ENCODE measurements at regions not wholly inside any gene's neighbourhood (a gene's known extent, or its start where the extent isn't known, plus 50 kb on each side); places are given as distances from the start of the nearest gene placed in this dataset.
"Not testable (repeated sequence)": the region's sequence is repeated elsewhere in the genome, so short reads cannot be mapped to it uniquely, and the experiment has no call there.

DNA sequence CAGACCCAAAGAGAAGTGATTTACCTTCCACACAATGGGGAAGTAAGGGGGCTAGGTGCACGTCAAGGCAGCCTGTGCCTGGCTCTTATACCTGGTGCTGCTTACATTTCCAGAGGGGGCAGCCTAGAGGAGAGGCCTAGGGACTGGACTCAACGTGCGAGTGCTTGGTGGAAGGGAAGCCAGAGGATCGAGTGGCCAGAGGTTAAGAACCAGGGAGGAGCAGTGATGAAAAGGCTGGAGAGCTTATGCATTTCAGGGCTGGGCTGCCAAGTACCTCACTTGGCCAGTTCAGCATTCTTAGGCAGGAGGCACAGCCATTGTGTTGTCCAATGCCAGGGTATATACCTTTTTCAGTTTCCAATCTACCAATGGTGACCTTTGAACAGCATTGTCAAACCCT is 77.4 kb downstream of the LAT start:
- not testable (repeated sequence) for DNase-seq

DNA sequence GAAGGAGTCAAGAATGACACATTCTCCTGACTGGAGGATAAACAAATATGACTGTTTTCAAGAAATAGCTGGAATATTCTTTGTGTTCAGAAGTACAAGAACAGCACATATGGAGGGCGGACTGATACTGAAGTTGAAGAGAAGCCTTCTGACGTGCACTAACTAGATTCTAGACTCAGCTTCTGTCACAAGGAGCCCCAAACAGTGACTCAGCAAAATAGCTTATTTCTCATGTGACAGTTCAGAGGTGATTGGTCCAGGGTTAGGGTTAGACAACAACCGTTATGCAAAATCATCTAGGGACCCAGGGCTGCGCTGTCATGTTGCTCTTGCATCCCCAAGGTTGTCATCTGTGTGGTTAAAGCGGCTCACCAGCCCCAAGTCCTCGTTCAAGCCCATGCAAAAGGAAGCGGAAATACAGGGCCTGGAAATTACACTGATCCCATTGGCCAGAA is 76.6 kb downstream of the LAT start:
- not testable (repeated sequence) for DNase-seq

DNA sequence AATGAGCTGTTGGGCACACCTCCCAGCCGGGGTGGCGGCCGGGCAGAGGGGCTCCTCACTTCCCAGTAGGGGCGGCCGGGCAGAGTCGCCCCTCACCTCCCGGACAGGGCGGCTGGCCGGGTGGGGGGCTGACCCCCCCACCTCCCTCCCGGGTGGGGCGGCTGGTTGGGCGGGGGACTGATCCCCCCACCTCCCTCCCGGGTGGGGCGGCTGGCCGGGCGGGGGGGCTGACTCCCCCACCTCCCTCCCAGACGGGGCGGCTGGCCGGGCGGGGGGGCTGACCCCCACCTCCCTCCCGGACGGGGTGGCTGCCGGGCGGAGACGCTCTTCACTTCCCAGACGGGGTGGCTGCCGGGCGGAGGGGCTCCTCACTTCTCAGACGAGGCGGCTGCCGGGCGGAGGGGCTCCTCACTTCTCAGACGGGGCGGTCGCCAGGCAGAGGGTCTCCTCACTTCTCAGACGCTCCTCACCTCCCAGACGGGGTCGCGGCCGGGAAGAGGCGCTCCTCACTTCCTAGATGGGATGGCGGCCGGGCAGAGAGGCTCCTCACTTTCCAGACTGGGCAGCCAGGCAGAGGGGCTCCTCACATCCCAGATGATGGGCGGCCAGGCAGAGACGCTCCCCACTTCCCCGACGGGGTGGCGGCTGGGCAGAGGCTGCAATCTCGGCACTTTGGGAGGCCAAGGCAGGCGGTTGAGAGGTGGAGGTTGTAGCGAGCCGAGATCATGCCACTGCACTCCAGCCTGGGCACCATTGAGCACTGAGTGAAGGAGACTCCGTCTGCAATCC is 75.4 kb downstream of the LAT start:
- DNase-seq, result not testable (repeated sequence)

DNA sequence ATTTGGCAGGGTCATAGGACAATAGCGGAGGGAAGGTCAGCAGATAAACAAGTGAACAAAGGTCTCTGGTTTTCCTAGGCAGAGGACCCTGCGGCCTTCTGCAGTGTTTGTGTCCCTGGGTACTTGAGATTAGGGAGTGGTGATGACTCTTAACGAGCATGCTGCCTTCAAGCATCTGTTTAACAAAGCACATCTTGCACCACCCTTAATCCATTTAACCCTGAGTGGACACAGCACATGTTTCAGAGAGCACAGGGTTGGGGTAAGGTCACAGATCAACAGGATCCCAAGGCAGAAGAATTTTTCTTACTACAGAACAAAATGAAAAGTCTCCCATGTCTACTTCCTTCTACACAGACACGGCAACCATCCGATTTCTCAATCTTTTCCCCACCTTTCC is 74.7 kb downstream of the LAT start:
- not testable (repeated sequence) for DNase-seq
